ENCODE measurements at regions not wholly inside any gene's neighbourhood (a gene's known extent, or its start where the extent isn't known, plus 50 kb on each side); places are given as distances from the start of the nearest gene placed in this dataset.
A peak's percentile ranks its signal among the peaks of the same experiment; 100 is the strongest.

GRCh38 chr6:8275667-8276066 lies 159.7 kb downstream of the SLC35B3 start:
- DNase-seq = no peak

GRCh38 chr6:8274226-8274625 lies 161.1 kb downstream of the SLC35B3 start:
- DNase-seq = no peak

GRCh38 chr6:8269872-8270454 lies 165.4 kb downstream of the SLC35B3 start:
- no peak for DNase-seq

GRCh38 chr6:8269094-8269493 lies 166.3 kb downstream of the SLC35B3 start:
- DNase-seq = no peak

- DNase-seq = no peak
These were observed 166.3 kb upstream of the EEF1E1 start for GRCh38 chr6:8268606-8269005.

- DNase-seq = no peak
These were observed 165.8 kb upstream of the EEF1E1 start for GRCh38 chr6:8268156-8268555.

GRCh38 chr6:8260610-8261009 lies 158.3 kb upstream of the EEF1E1 start:
- DNase-seq = no peak

GRCh38 chr6:8246403-8246802 lies 144.1 kb upstream of the EEF1E1 start:
- DNase-seq = no peak

- no peak for DNase-seq
These were observed 143.4 kb upstream of the EEF1E1 start for GRCh38 chr6:8245726-8246125.

- no peak for DNase-seq
These were observed 141.1 kb upstream of the EEF1E1 start for GRCh38 chr6:8243475-8243874.

- no peak for DNase-seq
These were observed 140.5 kb upstream of the EEF1E1 start for GRCh38 chr6:8242885-8243284.

- no peak for DNase-seq
These were observed 138.0 kb upstream of the EEF1E1 start for GRCh38 chr6:8240301-8240700.

GRCh38 chr6:8238773-8239683 lies 136.7 kb upstream of the EEF1E1 start:
- no peak for DNase-seq

- DNase-seq = no peak
These were observed 135.3 kb upstream of the EEF1E1 start for GRCh38 chr6:8237668-8238067.

- DNase-seq = no peak
These were observed 134.6 kb upstream of the EEF1E1 start for GRCh38 chr6:8236956-8237355.

GRCh38 chr6:8234321-8234720 lies 132.0 kb upstream of the EEF1E1 start:
- no peak for DNase-seq

GRCh38 chr6:8231956-8232355 lies 129.6 kb upstream of the EEF1E1 start:
- DNase-seq = no peak

GRCh38 chr6:8229915-8230756 lies 127.8 kb upstream of the EEF1E1 start:
- no peak for DNase-seq

GRCh38 chr6:8225113-8225512 lies 122.8 kb upstream of the EEF1E1 start:
- DNase-seq = no peak

- no peak for DNase-seq
These were observed 121.3 kb upstream of the EEF1E1 start for GRCh38 chr6:8223678-8224077.

GRCh38 chr6:8219352-8219943 lies 117.1 kb upstream of the EEF1E1 start:
- DNase-seq = peak in 2 of 4 experiments; percentile 6 to 14

- DNase-seq = no peak
These were observed 116.5 kb upstream of the EEF1E1 start for GRCh38 chr6:8218861-8219260.

- DNase-seq = no peak
These were observed 113.3 kb upstream of the EEF1E1 start for GRCh38 chr6:8215631-8216030.

Data from activated CD4-positive, CD25-positive, alpha-beta regulatory T cell (primary cell).